HTR-8/SVneo (cell line): ENCODE measurements at regions not wholly inside any gene's neighbourhood (a gene's known extent, or its start where the extent isn't known, plus 50 kb on each side); places are given as distances from the start of the nearest gene placed in this dataset.
"Not testable (repeated sequence)": the region's sequence is repeated elsewhere in the genome, so short reads cannot be mapped to it uniquely, and the experiment has no call there.

Experiments
- DNase-seq: peaks from one replicate; pipeline ENCODE4 v3.0.0; 2011; ENCODE audit warnings: low spot score, mixed read lengths; ENCODE audit not compliant: insufficient read length
- FAIRE-seq: peaks from 2 replicates; lab custom pipeline; 2011; peaks lifted over from hg19 to GRCh38; lab: Jason Lieb, UNC

DNA sequence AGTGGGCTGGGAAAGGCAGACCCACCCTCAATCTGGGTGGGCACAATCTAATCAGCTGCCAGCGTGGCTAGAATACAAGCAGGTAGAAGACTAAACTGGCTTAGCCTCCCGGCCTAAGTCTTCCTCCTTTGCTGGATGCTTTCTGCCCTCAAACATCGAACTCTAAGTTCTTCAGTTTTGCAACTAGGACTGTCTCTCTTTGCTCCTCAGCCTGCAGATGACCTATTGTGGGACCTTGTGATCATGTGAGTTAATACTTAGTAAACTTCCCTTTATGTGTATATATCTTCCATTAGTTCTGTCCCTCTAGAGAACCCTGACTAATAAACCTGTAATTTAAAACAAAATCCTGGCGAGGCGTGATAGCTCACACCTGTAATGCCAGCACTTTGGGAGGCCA is 51.8 kb upstream of the SLC39A8 start:
- FAIRE-seq, DNase-seq: not testable (repeated sequence)

DNA sequence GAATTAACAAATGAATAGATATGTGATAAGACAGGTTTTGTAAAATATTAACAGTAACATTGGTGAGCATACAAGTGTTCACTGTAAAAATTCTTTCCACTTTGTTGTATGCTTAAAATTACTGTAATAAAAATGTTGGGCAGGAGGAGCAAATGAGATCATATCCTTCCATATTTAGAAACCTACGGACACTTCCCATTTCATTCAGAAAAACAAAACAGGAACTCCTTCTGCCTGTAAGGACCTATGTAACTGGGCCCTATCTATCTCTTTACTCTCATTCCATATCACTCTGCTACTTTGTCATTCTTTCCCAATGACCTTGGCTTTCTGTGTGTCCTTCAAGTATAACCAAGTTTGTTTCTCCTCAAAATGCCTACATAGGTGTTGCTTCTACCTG is 53.7 kb upstream of the SLC39A8 start:
- no peak for DNase-seq
- FAIRE-seq = no peak

GRCh38 chr4:102400898-102401297 is 55.6 kb upstream of the SLC39A8 start:
- DNase-seq = no peak
- FAIRE-seq = no peak

- FAIRE-seq (no peak), DNase-seq (no peak)
These were observed 56.9 kb upstream of the SLC39A8 start for GRCh38 chr4:102402223-102402622.

GRCh38 chr4:102403116-102403515 is 57.8 kb upstream of the SLC39A8 start:
- DNase-seq (no peak), FAIRE-seq (no peak)

- DNase-seq = no peak
- FAIRE-seq = no peak
These were observed 59.2 kb upstream of the SLC39A8 start for GRCh38 chr4:102404431-102404969.

DNA sequence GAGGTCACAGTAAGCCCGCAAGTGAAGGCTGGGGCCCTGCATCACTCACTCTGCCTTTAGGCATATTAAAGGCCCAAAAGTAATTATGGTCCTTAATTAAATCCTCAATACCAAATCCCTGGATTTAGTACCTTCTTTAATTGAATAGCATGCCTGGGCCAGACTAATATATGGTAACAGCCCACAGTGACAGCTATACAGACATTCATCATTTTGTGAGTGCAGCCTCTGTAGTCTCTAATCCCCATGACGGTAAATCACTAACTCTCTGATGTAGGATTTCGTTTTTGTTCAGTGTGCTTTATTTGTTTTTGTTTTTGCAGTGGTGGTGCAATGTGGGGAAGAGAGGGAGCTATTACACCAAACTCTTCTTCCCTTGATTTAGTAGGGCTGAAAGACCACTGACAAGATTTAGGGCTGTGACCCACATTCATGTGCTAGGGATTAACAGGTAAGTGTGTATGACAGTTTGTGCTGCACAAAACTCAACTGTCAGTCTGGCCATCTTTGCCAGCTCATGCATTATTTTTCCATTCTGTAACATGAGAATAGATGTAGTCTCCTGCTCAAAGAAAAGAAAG is 60.6 kb upstream of the SLC39A8 start:
- DNase-seq (no peak), FAIRE-seq (no peak)

DNA sequence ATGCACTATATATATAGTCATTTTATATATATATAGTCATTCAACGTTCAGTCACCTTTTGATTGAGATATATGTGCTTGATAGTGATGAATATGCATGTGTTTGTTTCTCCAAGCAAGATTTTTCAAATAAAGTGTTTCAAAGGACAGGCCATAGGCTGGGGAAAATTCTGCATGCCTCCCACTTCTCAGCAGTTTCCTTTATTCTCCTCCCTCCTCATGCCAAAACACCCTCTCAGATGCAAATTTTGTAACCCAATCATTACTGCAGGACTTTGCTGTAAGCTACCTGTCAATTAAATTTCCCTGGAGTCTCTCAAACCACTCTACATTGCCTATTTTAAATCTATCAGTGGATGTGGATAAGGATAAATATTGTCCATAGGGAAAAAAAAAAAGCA is 65.6 kb upstream of the SLC39A8 start:
- not testable (repeated sequence) for FAIRE-seq, DNase-seq

DNA sequence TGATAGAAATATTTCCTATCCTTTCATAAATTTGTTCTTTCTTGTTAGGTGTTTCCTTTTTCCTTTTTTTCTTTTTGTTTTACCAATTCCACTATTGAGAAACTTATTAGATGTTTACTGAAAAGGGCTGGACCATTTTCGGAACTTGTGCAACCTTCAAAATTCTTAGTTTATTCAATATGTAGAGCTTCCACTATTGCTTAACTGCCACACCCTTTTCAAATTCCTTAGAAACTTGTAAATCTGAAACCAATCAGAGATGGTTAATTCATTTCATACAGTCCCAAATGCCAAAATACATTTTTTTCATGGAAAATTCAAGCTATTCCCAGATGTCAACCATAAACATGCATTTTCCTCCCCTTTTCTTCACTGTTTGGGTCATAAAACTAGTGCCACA is 66.1 kb upstream of the SLC39A8 start:
- FAIRE-seq (no peak), DNase-seq (no peak)

- no peak for FAIRE-seq
- DNase-seq = no peak
These were observed 71.5 kb upstream of the SLC39A8 start for GRCh38 chr4:102416765-102417164.

GRCh38 chr4:102420563-102421398 is 75.5 kb upstream of the SLC39A8 start:
- no peak for DNase-seq
- FAIRE-seq = no peak

GRCh38 chr4:102422843-102423242 is 77.6 kb upstream of the SLC39A8 start:
- DNase-seq = no peak
- no peak for FAIRE-seq

GRCh38 chr4:102423375-102423774 is 77.8 kb upstream of the NFKB1 start:
- no peak for DNase-seq
- no peak for FAIRE-seq

- DNase-seq (no peak), FAIRE-seq (no peak)
These were observed 73.7 kb upstream of the NFKB1 start for GRCh38 chr4:102427371-102427998.

GRCh38 chr4:102428122-102428521 is 73.0 kb upstream of the NFKB1 start:
- no peak for FAIRE-seq
- DNase-seq = no peak

- peak; percentile 47 for DNase-seq
- FAIRE-seq = no peak
These were observed 71.6 kb upstream of the NFKB1 start for GRCh38 chr4:102429553-102429952.

- DNase-seq = no peak
- no peak for FAIRE-seq
These were observed 70.7 kb upstream of the NFKB1 start for GRCh38 chr4:102430461-102430910.

- FAIRE-seq (no peak), DNase-seq (no peak)
These were observed 69.6 kb upstream of the NFKB1 start for GRCh38 chr4:102431608-102431961.

DNA sequence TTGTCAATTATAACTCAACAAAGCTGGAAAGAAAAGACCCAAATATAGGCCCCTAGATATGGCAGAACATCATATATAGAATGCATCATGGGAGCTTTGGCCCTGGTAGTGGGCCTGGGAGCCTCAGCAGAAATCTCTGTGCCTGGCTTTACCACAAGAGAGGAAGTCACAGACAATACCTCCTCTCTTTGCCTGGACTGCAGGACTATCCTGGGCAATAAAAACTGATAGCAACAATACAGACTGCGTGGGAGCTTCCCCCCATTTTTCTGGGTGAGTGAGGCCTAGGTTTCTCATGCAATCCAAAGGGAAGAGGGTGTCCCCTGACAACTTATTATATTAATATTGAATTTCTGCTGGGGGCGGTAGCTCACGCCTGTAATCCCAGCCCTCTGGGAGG is 64.0 kb upstream of the NFKB1 start:
- FAIRE-seq (no peak), DNase-seq (no peak)

DNA sequence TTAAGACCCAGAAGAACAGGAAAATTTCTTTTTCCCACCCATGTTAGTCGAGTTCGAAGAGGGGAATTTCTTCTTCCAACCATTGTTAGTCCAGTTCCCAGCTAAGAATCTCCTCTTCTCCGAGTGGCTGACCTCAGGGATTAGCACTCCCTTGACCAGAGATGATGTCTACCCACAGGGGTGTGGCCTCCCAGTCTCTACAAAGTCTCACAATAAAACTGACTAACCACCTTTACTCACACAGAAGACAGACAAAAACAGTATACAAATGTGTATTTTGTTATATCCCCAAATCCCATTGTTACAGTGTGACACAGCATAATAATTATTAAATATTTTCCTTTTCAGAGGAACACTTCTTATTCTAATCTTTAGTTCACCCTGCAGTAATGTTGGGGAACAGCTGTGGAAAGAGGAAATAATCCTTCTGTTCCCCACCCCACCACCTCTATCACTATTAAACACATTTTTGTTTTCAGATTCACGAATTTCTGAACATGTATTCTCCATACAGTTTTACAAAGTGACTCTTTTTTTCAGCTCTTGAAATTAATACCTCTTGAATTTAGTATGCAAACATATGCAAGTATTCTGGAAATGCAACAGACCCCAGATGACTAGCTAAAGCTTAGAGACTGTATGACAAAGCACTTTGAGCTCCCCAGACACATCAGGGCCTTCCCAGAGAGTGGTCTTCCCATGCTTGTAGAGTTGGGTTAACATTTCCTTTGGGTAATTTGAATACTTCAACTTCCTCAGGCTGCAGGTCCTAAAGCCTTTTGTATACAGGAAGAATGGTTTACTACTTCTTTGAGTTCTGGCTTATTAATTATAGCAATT is 62.5 kb upstream of the NFKB1 start:
- no peak for DNase-seq

More for the DNA sequence above, 62.5 kb upstream of the NFKB1 start:
- no peak for FAIRE-seq
